PFSK-1 (cell line): ENCODE measurements at regions not wholly inside any gene's neighbourhood (a gene's known extent, or its start where the extent isn't known, plus 50 kb on each side); places are given as distances from the start of the nearest gene placed in this dataset.

ENCODE experiments used
- FOXP2 ChIP-seq: optimal IDR thresholded peaks from 2 replicates; pipeline ENCODE3; 2011; ENCODE audit warnings: borderline replicate concordance, control low read depth, inconsistent platforms; ENCODE audit not compliant: insufficient read depth; ENCODE audit errors: extremely low read length, extremely low read depth
- POLR2AphosphoS5 ChIP-seq: IDR thresholded peaks from 2 replicates; pipeline ENCODE4 v1.6.1; 2012; ENCODE audit warnings: low read depth, mild to moderate bottlenecking, control low read depth, low read length, moderate library complexity
- SIN3A ChIP-seq: IDR thresholded peaks from 2 replicates; pipeline ENCODE4 v1.6.1; 2012; ENCODE audit warnings: mild to moderate bottlenecking, low read length, moderate library complexity, borderline replicate concordance; ENCODE audit not compliant: insufficient read depth
- TAF1 ChIP-seq: IDR thresholded peaks from 2 replicates; pipeline ENCODE4 v1.6.1; 2012; ENCODE audit warnings: low read length, control low read depth, borderline replicate concordance; ENCODE audit not compliant: insufficient read depth
- TF ChIP-seq, protein P1 (sequence below), 2 experiments: IDR thresholded peaks; 2 replicates each; pipeline versions ENCODE4 v1.6.1 to v1.8.0; 2011 to 2012; ENCODE audit warnings: low read depth in 2 of 2, low read length in 2 of 2, control low read depth in 1 of 2, inconsistent platforms in 1 of 2, mild to moderate bottlenecking in 1 of 2, moderate library complexity in 1 of 2; ENCODE audit not compliant: insufficient read depth in 1 of 2

DNA sequence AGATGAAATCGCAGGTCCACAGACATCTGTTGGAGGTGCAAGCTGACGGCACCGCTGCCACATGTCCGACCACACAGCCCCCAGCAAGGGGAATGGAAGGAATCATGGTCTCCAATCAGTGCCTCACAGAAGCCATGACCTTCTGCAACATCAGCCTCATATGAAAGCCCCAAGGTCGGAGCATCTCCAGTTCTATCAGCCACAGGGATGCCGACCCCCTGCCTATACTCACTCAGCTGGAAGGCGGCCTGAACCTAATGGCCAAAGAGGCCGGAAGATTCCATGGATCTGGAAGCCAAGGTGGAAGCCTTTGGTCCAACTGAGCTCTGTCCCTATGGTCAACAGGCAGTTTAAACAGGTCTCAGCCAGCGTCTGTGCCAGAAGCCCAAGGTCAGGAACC, 278.8 kb downstream of the TNS1 start:
- TF ChIP-seq POLR2AphosphoS5 (no peak), SIN3A (no peak), TAF1 (no peak), FOXP2 (no peak)
- TF ChIP-seq, protein P1, sequence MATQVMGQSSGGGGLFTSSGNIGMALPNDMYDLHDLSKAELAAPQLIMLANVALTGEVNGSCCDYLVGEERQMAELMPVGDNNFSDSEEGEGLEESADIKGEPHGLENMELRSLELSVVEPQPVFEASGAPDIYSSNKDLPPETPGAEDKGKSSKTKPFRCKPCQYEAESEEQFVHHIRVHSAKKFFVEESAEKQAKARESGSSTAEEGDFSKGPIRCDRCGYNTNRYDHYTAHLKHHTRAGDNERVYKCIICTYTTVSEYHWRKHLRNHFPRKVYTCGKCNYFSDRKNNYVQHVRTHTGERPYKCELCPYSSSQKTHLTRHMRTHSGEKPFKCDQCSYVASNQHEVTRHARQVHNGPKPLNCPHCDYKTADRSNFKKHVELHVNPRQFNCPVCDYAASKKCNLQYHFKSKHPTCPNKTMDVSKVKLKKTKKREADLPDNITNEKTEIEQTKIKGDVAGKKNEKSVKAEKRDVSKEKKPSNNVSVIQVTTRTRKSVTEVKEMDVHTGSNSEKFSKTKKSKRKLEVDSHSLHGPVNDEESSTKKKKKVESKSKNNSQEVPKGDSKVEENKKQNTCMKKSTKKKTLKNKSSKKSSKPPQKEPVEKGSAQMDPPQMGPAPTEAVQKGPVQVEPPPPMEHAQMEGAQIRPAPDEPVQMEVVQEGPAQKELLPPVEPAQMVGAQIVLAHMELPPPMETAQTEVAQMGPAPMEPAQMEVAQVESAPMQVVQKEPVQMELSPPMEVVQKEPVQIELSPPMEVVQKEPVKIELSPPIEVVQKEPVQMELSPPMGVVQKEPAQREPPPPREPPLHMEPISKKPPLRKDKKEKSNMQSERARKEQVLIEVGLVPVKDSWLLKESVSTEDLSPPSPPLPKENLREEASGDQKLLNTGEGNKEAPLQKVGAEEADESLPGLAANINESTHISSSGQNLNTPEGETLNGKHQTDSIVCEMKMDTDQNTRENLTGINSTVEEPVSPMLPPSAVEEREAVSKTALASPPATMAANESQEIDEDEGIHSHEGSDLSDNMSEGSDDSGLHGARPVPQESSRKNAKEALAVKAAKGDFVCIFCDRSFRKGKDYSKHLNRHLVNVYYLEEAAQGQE (IDR thresholded peaks at IDR 0.05; ENCODE audit: insufficient read depth in 1 of 2, low read depth in 2 of 2, low read length in 2 of 2) = no peak
